NCI-H1105 (cell line): ENCODE measurements at regions not wholly inside any gene's neighbourhood (a gene's known extent, or its start where the extent isn't known, plus 50 kb on each side); places are given as distances from the start of the nearest gene placed in this dataset.
A peak's percentile ranks its signal among the peaks of the same experiment; 100 is the strongest.

ENCODE experiments used
- DNase-seq: peaks from one replicate; lab custom pipeline; 2025; lab: John Stamatoyannopoulos, UW

DNA sequence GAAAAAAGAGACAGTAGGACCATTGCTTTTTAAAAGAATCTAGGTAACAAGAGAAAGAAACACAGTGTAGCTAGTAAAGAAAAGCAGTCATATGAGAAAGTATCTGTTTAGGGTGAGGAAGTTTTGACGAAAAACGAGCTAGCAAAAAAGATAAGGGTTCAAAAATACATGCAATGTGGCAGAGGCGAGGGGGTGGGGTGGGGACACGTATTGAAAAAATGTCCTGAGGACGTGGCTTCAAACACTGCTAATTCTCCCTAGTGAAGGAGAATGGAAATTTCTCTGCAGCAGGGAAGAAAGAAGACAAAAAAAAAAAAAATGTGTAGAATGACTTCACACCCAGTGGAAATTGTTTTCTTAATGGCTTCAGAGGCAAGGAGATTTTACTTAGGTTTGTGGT lies 856.4 kb upstream of the INTU start:
- no peak for DNase-seq

- no peak for DNase-seq
Observed at GRCh38 chr4:126777649-126778048, 855.1 kb upstream of the INTU start.

DNA sequence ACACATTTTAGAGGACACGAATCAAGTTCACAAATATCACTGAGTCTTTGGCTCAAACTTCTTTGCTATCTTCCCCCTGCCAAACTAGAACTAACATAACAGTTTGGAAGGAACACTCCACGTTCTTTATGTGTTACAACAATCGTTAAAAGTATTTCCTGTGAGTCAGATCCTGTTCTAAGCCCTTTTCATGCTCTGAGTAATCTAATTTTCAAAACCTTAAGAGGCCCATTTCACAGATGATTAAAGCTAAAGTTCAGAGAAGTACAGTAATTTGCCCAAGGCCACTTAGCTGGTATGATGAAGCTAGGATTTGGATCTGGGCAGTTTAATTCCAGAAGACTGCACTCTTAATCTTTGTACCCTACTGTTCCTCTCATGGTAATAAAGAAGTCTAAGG lies 854.4 kb upstream of the INTU start:
- no peak for DNase-seq

- no peak for DNase-seq
Observed at GRCh38 chr4:126779001-126779400, 853.8 kb upstream of the INTU start.

DNA sequence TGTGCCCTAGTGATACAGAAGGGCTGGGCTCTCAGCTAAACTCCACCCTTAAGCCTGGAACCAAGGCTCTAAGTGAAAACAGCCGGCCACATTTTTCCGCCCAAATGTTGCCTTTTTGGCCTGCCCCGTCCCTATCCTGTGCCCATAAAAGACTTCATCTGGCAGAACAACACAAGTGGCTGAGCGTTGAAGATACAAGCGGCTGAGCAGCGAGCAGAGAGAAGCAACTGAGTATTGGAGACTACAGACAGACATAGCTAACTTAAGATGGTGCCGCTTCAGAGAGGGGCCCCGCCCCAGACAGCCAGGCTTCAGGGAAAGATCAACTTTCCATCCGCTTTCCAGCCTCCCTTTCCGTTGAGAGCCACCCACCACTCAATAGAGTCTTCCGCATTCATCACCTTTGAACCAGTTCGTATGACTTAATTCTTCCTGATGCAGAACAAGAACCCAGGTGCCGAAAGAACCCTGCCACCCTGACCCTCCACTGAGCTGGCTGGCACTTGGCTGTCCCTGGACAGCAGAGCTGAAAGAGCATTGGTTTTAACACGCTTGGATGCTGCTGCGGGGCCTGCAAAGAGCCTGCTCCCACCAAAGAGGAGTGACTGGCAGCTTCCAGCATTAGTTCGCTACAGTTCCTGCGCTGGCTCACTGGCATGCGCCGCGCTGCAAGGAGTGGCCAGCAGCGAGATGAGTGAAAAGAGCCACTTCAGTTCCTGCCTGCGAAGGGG lies 853.2 kb upstream of the INTU start:
- no peak for DNase-seq

DNA sequence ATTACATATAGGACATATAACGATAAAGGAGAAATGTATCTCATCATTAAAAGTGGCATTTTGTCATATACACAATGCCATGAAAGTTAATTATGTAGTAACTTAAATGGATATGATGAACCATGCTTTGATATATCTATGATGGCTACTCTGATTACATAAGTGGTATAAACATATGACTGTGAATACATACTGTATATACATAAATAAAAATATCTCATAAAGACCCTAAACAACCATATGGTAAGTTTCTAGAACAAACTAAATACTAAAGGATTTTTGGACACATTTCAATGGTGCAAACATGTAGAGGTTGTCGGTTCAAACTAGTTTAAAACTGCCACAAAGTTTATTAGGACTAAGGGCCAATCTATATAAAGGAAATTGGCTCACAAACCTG lies 849.6 kb upstream of the INTU start:
- DNase-seq, result no peak

GRCh38 chr4:126784966-126785580 lies 847.7 kb upstream of the INTU start:
- DNase-seq, result no peak

- DNase-seq, result no peak
Observed at GRCh38 chr4:126790633-126791032, 842.1 kb upstream of the INTU start.

DNA sequence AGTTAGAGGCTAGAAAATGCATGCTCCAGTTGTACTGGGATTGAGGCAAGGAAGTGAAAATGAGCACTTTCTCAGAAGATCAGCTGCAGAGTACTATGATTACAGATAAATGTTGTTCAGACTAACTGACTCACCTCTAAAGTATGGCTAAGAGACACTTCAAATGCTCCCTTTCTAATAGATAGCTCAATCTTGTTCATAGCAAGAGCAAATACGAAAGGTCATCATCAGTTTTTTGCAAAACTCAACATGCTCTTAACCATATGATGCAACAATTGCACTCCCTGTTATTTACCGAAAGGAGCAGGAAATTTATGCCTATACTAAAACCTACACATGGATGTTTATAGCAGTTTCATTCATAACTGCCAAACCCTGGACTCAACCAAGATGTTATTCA lies 838.4 kb upstream of the INTU start:
- DNase-seq, result no peak

DNA sequence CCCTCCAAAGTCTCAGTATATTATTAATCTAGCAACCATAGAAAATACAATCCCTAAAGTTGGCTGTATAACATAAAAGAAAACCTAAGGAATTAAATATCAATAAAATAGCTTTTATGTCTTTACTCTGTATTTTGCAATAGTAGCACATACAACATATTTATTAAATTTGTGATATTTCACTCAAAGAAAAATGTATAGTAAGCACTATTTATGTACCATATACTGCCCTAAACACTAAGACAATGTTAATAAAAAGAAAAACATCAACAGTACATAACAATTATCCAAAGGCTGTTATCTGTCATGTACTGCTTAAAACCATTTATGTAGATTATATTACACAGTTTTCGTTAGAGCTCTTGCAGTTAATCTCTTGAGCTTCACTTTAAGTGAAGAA lies 834.5 kb upstream of the INTU start:
- DNase-seq, result no peak

- no peak for DNase-seq
Observed at GRCh38 chr4:126799416-126799815, 833.3 kb upstream of the INTU start.

GRCh38 chr4:126799971-126800574 lies 832.7 kb upstream of the INTU start:
- peak; percentile 6 for DNase-seq

- no peak for DNase-seq
Observed at GRCh38 chr4:126800575-126801141, 832.1 kb upstream of the INTU start.

DNA sequence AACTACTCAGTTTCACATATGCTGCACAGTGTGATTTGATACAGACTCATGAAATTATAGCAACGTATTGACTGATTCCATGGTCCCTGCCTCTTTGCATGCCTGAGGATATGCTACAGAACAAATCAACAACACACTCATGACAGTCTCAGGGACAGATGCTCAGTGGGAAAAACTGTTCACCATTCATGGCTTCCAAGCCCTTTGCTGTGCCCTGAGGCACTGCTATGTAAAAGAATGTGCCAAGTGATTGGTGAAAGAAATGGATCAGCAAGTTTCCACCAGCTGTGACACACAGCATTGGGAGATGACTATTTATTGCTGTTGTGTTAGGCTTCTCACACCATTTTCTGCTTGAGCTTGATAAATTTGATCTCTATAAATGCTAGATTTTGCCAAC lies 825.6 kb upstream of the INTU start:
- no peak for DNase-seq

GRCh38 chr4:126812076-126812475 lies 820.7 kb upstream of the INTU start:
- no peak for DNase-seq

- DNase-seq, result no peak
Observed at GRCh38 chr4:126820631-126821030, 812.1 kb upstream of the INTU start.

DNA sequence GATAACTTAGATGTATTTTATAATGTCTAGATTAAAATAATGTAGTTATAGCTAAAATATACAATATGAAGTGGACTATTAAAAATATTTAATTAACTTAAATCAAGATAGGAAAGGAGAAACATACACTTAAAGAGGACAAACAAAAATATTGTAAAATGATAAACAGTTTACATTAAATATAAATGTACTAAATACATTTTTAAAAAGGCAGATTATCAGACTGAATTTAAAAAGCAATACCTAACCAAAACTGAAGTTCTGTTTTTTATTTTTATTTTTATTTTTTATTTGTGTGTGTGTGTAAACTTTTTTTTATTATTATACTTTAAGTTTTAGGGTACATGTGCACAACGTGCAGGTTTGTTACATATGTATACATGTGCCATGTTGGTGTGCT lies 811.6 kb upstream of the INTU start:
- DNase-seq, result no peak

DNA sequence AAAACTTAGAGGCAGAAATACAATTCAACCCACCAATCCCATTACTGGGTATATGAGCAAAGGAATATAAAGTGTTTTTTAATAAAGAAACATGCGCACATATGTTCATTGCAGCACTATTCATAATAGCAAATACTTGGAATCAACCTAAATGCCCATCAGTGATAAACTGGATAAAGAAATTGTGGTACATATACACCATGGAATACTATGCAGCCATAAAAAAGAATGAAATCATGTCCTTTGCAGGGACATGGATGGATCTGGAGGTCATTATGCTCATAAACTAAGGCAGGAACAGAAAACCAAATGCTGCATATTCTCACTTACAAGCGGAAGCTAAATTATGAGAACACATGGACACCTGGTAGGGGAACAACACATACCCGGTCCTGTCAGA lies 807.7 kb upstream of the INTU start:
- DNase-seq, result no peak

DNA sequence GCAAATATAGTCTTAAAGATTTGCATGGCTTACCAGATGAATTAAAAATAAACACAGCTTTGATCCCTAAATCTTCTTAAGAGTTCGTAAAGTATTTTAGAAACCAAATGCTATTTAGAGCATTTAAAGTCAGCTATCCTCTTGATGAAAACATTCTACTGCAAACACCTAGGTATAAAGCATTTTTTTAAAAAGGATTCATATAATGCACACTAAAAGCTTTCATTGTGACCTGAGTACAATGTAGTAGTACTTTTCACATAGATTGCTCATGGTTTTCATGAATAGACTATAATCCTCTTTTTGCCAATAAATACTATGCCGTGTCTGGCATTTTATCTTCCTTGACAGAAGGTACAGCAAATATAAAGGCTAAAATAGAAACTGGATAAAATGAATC lies 805.1 kb upstream of the INTU start:
- no peak for DNase-seq

DNA sequence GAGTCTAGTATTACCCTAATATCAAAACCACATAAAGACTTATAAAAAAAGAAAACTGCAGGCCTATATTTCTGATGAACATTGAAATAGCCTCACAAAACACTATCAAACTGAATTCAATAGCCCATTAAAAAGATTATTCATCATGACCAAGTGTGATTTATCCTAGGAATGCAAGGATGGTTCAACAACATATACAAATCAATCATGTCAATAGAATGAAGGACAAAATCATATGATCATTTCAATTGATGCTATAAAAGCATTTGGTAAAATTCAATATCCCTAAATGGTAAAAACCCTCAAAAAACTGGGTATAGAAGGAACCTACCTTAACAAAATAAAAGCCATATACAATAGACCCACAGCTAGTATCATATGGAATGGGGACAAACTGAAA lies 797.9 kb upstream of the INTU start:
- DNase-seq, result no peak

GRCh38 chr4:126838941-126839679 lies 793.6 kb upstream of the INTU start:
- DNase-seq, result no peak

GRCh38 chr4:126843492-126844067 lies 789.2 kb upstream of the INTU start:
- DNase-seq, result no peak
